Memory B cell (primary cell): ENCODE measurements at regions not wholly inside any gene's neighbourhood (a gene's known extent, or its start where the extent isn't known, plus 50 kb on each side); places are given as distances from the start of the nearest gene placed in this dataset.

Source experiments
- ATAC-seq: fragments of 150-1000 bp; cut with Tn5 transposase; 2 replicates; pipeline ENCODE4 v1.10.0; 2021; ENCODE audit warnings: low read depth, mild to moderate bottlenecking, moderate library complexity
- DNase-seq, 2 donors: peaks; one replicate each; pipeline ENCODE4 v3.0.0; 2022; ENCODE audit warnings: low spot score in 2 of 2
- H3K27ac Mint-ChIP-seq: one replicate; pipeline ENCODE4 v1.8.0; 2022; ENCODE audit warnings: mild to moderate bottlenecking, moderate library complexity, mixed read lengths
- H3K27me3 Mint-ChIP-seq: one replicate; pipeline ENCODE4 v1.8.0; 2022; ENCODE audit warnings: mixed read lengths
- H3K36me3 Mint-ChIP-seq: one replicate; pipeline ENCODE4 v1.8.0; 2022; ENCODE audit warnings: mild to moderate bottlenecking, mixed read lengths
- H3K4me1 Mint-ChIP-seq: one replicate; pipeline ENCODE4 v1.8.0; 2022; ENCODE audit warnings: mixed read lengths
- H3K4me3 Mint-ChIP-seq: one replicate; pipeline ENCODE4 v1.8.0; 2022; ENCODE audit warnings: mild to moderate bottlenecking, moderate library complexity, mixed read lengths
- H3K9me3 Mint-ChIP-seq: one replicate; pipeline ENCODE4 v1.8.0; 2022; ENCODE audit warnings: mixed read lengths

DNA sequence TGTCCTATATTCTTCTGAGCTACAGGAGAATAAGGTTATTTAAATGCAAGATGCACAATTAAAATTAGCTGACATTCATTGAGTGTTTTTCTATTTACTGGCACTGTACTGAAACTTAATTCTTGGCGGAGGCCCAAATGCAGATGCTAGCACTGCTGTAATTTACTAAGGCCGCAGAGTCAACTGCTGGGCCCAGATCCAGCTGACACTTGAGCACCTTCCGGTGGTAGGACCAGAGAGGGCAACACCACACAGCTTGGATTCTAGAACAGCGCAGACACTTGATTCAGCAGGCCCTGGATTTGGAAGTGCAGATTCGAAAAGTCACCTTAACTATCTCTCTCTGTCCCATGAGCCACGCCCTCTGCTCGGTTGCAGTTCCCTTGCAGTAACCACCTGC, 228.6 kb upstream of the TMEM72 start:
- DNase-seq (no peak), ATAC-seq (no peak)
- H3K27me3 Mint-ChIP-seq: no peaks in the 10 kb centered on the region
- no peaks in the 10 kb centered on the region for H3K4me1 Mint-ChIP-seq
- no peaks in the 10 kb centered on the region for H3K36me3 Mint-ChIP-seq
- H3K27ac Mint-ChIP-seq: no peak overlapping the region
- no peak overlapping the region for H3K4me3 Mint-ChIP-seq
- H3K9me3 Mint-ChIP-seq: no peaks in the 10 kb centered on the region

DNA sequence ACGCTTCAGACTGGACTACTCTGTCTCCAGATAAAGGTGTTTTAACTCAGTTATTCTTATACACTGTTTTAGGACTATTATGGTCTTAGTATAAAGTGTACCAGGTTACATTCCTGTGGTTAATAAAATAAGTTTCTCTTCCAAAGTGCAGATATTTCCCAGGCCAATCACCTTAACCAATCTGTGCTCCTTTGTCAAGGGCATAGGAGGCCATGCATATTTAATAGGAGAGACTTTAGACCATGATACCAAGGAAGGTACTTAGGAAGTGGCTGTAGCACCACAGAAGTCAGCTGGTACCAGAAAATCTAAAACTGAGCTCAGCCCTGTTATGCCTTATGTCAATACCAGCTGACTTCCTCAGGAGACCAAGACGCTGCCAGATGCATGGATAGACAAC, 226.5 kb upstream of the TMEM72 start:
- Mint-ChIP-seq H3K27ac (no peak overlapping the region), H3K9me3 (no peaks in the 10 kb centered on the region), H3K36me3 (no peaks in the 10 kb centered on the region), H3K4me3 (no peak overlapping the region), H3K4me1 (no peaks in the 10 kb centered on the region), H3K27me3 (no peaks in the 10 kb centered on the region)
- ATAC-seq (no peak), DNase-seq (no peak)

GRCh38 chr10:44685220-44685619, 225.9 kb upstream of the TMEM72 start:
- Mint-ChIP-seq H3K27ac (no peak overlapping the region), H3K36me3 (no peaks in the 10 kb centered on the region), H3K4me3 (no peak overlapping the region), H3K4me1 (no peaks in the 10 kb centered on the region), H3K27me3 (no peaks in the 10 kb centered on the region), H3K9me3 (no peaks in the 10 kb centered on the region)
- DNase-seq (no peak), ATAC-seq (no peak)

- ATAC-seq: no peak
- H3K9me3 Mint-ChIP-seq: no peaks in the 10 kb centered on the region
- H3K4me1 Mint-ChIP-seq: no peaks in the 10 kb centered on the region
- no peak for DNase-seq
- H3K4me3 Mint-ChIP-seq: no peak overlapping the region
- no peaks in the 10 kb centered on the region for H3K27me3 Mint-ChIP-seq
- no peak overlapping the region for H3K27ac Mint-ChIP-seq
- H3K36me3 Mint-ChIP-seq: no peaks in the 10 kb centered on the region
These were observed 225.4 kb upstream of the TMEM72 start for GRCh38 chr10:44685747-44686146.

DNA sequence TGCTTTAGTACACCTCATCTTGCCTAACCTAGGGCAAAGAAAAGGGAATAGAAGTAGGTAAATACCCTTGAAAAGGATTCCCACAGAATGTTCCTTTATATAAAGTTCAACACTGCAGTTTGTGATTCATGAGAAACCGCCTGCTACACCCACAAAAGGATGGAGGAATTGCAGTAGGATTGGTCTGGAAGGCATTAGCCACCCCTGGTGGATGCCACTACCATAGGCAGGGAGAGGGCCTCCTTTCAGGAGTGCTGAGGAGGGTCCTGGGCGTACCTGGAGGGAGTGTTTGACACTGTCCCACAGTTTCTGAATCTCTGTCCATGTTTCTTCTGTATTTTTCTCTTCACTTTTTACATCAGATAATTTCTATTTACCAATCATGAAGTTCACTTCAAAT, 221.8 kb upstream of the TMEM72 start:
- no peaks in the 10 kb centered on the region for H3K36me3 Mint-ChIP-seq
- ATAC-seq: no peak
- no peaks in the 10 kb centered on the region for H3K4me1 Mint-ChIP-seq
- no peak overlapping the region for H3K4me3 Mint-ChIP-seq
- no peak for DNase-seq
- H3K27me3 Mint-ChIP-seq: no peaks in the 10 kb centered on the region
- peaks cover 4% of the 10 kb centered on the region for H3K9me3 Mint-ChIP-seq
- no peak overlapping the region for H3K27ac Mint-ChIP-seq

DNA sequence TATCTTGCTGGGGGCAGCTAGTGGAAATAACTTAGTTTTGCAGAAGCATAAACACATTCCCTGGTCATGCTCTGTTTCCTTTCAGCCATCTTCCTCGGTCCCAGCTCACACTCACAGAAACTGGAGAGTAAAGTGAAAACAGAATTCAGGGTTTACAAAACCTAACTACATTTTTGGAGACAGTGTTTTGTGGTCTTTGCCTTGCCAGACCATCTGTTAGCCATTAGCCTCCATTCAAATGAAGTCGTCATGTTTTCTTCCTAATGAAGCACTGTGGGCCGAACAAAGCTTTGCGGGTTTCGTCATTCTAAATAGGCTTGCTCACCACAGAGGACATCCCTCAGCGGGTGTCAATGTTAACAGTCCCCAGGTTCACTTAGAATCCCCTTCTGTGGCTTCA, 214.6 kb upstream of the TMEM72 start:
- H3K9me3 Mint-ChIP-seq: peaks cover 7% of the 10 kb centered on the region
- no peak for DNase-seq
- H3K27me3 Mint-ChIP-seq: no peaks in the 10 kb centered on the region
- no peak overlapping the region for H3K4me3 Mint-ChIP-seq
- H3K36me3 Mint-ChIP-seq: no peaks in the 10 kb centered on the region
- no peaks in the 10 kb centered on the region for H3K4me1 Mint-ChIP-seq
- no peak overlapping the region for H3K27ac Mint-ChIP-seq
- no peak for ATAC-seq

- Mint-ChIP-seq H3K27me3 (no peaks in the 10 kb centered on the region), H3K9me3 (peaks cover 7% of the 10 kb centered on the region), H3K4me1 (no peaks in the 10 kb centered on the region), H3K36me3 (no peaks in the 10 kb centered on the region), H3K4me3 (no peak overlapping the region), H3K27ac (no peak overlapping the region)
- no peak for DNase-seq
- no peak for ATAC-seq
These were observed 214.0 kb upstream of the TMEM72 start for GRCh38 chr10:44697116-44697515.

DNA sequence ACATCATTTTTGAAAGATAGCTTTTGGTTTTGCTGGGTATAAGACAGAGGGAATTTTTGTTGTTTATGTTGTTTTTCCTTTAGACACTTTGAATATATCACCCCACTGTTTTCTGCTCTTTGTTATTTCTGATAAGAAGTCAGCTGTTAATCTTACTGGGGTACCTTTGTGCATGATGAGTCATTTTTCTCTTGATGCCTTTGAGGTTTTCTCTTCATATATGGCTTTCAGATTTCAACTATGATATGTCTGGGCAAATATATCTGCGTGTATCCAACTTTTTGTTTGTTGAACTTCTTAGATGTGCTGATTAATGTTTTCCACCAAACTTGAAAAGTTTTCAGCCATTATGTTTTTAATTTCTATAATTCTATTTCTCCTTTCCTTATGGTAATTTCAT, 208.6 kb upstream of the TMEM72 start:
- Mint-ChIP-seq H3K27me3 (no peaks in the 10 kb centered on the region), H3K36me3 (peaks cover 2% of the 10 kb centered on the region), H3K4me3 (no peak overlapping the region), H3K9me3 (peaks cover 15% of the 10 kb centered on the region), H3K4me1 (no peaks in the 10 kb centered on the region), H3K27ac (no peak overlapping the region)
- ATAC-seq (no peak), DNase-seq (no peak)

DNA sequence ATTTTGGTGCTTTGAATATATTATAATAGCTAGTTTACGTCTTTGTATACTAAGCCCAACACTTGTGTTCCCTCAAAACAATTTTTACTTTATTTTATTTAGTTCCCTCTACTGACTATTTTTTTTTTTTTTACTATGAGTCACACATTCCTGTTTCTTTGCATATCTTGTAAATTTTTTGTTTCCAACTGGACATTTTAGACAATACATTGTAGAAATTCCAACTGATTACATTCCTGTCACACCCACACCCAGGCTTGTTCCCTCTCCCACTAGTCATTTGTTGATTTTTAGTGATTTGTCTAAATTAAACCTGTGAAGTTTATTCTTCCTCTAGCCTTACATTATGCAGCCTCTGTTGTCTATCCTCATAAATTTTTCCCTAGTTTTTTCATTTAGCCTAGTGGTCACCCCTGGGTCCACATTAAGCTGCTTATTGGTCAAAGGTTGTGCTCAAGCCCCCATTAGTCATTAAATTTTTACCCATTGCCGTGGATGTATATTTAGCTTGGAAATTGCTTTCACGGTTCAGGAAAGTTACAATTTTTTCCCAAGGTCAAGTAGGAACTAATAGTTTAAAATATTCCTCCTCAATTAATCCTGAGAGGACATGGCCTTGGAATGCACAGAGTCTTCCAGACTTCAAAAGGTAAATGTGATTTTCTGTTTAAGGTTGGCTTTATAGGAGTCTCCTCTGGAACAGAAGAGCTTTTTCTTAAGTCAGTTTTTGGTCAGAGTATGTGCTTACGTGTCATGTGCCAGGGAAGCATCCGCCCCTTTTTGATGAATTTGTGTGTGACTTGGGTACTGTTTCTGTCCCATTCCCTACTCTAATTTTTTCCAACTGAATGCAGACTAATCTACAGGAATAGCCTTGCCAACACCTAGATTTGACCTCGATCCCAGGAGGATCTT, 207.6 kb upstream of the TMEM72 start:
- Mint-ChIP-seq H3K9me3 (peaks cover 15% of the 10 kb centered on the region), H3K4me1 (no peaks in the 10 kb centered on the region), H3K4me3 (no peak overlapping the region), H3K36me3 (peaks cover 2% of the 10 kb centered on the region), H3K27me3 (no peaks in the 10 kb centered on the region), H3K27ac (no peak overlapping the region)
- no peak for DNase-seq
- ATAC-seq: no peak

DNA sequence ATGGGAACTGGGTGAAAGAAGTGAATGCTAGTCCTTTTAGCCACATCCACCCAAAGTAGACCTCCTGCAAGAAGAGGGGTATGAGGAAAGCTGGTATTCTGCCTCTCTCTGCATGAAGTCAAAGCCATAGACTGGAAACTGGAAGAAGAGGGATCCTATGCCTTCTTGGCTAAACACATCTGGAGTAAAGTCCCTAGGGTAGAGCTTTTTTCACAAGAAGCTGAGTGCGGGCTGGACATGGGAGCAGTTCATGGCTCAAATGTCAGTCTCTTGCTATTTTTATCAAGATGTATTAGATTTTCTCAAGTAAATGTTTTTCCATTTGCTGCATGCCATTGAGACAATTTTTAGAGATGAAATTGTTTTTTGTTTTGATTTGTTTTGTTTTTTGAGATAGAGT, 206.5 kb upstream of the TMEM72 start:
- Mint-ChIP-seq H3K27ac (no peak overlapping the region), H3K27me3 (no peaks in the 10 kb centered on the region), H3K4me3 (no peak overlapping the region), H3K9me3 (peaks cover 15% of the 10 kb centered on the region), H3K36me3 (peaks cover 2% of the 10 kb centered on the region), H3K4me1 (no peaks in the 10 kb centered on the region)
- ATAC-seq (no peak), DNase-seq (no peak)

GRCh38 chr10:44706745-44707144, 204.4 kb upstream of the TMEM72 start:
- H3K4me3 Mint-ChIP-seq: no peak overlapping the region
- no peak overlapping the region for H3K27ac Mint-ChIP-seq
- DNase-seq (no peak), ATAC-seq (no peak)
- H3K9me3 Mint-ChIP-seq: peaks cover 12% of the 10 kb centered on the region
- no peaks in the 10 kb centered on the region for H3K27me3 Mint-ChIP-seq
- peaks cover 2% of the 10 kb centered on the region for H3K36me3 Mint-ChIP-seq
- no peaks in the 10 kb centered on the region for H3K4me1 Mint-ChIP-seq

DNA sequence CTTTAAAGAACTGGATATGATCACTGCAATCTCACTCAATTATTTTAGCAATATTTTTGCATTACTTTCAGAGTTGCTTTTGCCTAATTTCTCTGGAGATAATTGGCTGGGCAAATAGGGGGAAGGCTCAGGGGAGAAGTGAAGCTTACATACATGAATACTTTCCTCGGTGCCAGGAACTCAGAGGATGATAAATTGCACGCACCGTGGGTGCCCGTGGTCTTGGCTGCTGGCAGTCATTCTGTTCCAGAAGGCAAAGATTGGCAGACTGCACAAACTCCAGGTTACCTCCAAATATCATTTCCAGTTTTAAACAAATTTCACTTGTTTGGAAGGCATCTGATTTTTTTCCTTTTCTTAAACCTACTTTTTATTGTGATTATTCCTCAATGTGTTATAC, 197.8 kb upstream of the TMEM72 start:
- Mint-ChIP-seq H3K4me3 (no peak overlapping the region), H3K4me1 (no peaks in the 10 kb centered on the region)

DNA sequence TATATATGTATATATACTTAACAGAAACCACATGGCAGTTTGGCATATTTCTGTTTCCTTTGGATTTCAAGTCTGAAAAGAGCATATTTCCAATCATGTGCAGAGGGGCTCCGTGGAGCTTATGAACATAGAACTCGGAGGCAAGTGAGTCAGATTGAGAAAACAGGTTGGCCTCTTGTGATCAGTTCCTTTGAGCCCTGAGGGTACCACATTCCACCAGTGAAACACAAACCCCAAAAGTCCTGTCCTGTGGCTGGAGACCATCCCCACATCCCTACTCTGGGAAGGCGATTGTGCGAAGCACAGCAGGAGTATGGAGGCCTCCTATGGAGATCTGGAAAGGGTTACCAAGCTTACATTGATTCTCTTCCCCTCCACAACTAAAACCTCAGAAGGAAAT, 196.7 kb upstream of the TMEM72 start:
- H3K4me1 Mint-ChIP-seq: no peaks in the 10 kb centered on the region
- no peak overlapping the region for H3K27ac Mint-ChIP-seq
- H3K9me3 Mint-ChIP-seq: peaks cover 8% of the 10 kb centered on the region
- H3K27me3 Mint-ChIP-seq: no peaks in the 10 kb centered on the region
- no peak for ATAC-seq
- no peak for DNase-seq
- no peaks in the 10 kb centered on the region for H3K36me3 Mint-ChIP-seq
- H3K4me3 Mint-ChIP-seq: no peak overlapping the region

More for the DNA sequence above, 197.8 kb upstream of the TMEM72 start:
- Mint-ChIP-seq H3K9me3 (peaks cover 4% of the 10 kb centered on the region), H3K36me3 (no peaks in the 10 kb centered on the region), H3K27ac (no peak overlapping the region), H3K27me3 (no peaks in the 10 kb centered on the region)
- no peak for ATAC-seq
- no peak for DNase-seq

DNA sequence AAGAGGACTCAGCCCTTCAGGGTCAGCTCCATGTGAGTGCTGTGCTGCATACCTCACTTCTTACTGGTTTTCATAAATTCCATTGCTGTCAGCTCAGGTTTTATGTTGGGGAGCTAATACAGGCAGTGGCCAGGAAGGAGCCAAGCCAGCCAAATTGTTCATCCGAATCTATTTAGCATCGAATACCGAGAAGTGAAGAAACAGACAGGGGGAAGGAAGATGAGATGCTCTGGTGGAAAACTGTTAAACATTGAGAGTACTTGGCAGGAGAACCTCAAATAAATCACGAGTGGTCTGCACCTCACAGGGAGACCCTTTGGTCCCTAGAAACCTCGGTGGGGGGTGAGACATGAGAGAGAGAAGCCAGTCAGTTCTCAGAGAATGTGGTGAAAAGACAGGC, 196.0 kb upstream of the TMEM72 start:
- Mint-ChIP-seq H3K9me3 (peaks cover 8% of the 10 kb centered on the region), H3K27me3 (no peaks in the 10 kb centered on the region), H3K27ac (no peak overlapping the region), H3K4me3 (no peak overlapping the region), H3K36me3 (no peaks in the 10 kb centered on the region), H3K4me1 (no peaks in the 10 kb centered on the region)
- ATAC-seq (no peak), DNase-seq (no peak)

DNA sequence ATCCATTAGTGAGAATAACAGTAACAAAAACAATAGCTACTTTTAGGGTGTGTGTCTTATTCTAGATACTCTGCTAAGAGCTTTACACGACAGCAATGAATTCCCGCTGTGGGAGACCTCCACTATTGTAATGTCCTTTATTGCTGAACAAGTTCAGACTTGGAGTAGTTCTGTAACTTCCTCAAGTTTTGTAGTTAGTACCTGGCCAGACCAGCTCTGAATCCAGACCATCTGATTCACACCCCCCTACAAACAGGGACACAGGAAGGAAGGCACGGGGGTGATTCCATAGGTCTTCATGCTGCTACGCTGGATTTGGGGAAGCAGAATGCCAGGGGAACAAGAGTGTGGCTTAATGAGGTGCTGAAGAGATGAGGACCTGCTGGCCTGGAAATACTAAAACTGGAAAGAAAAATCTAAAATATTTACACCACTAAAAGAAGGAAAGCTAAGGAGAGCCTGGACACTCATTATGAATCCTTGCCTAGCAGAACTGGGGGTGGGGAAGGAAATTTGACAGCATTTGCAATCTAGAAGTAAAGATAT, 194.6 kb upstream of the TMEM72 start:
- H3K36me3 Mint-ChIP-seq: no peaks in the 10 kb centered on the region
- DNase-seq (no peak), ATAC-seq (no peak)
- no peak overlapping the region for H3K4me3 Mint-ChIP-seq
- no peaks in the 10 kb centered on the region for H3K27me3 Mint-ChIP-seq
- no peaks in the 10 kb centered on the region for H3K4me1 Mint-ChIP-seq
- no peak overlapping the region for H3K27ac Mint-ChIP-seq
- H3K9me3 Mint-ChIP-seq: peaks cover 8% of the 10 kb centered on the region
